Myocyte (in vitro differentiated cells): ENCODE measurements at regions not wholly inside any gene's neighbourhood (a gene's known extent, or its start where the extent isn't known, plus 50 kb on each side); places are given as distances from the start of the nearest gene placed in this dataset.
A peak's percentile ranks its signal among the peaks of the same experiment; 100 is the strongest.
"Not testable (repeated sequence)": the region's sequence is repeated elsewhere in the genome, so short reads cannot be mapped to it uniquely, and the experiment has no call there.

Source experiments
- DNase-seq: peaks from one replicate; pipeline ENCODE4 v3.0.0-alpha.2; 2012; ENCODE audit warnings: low read depth

DNA sequence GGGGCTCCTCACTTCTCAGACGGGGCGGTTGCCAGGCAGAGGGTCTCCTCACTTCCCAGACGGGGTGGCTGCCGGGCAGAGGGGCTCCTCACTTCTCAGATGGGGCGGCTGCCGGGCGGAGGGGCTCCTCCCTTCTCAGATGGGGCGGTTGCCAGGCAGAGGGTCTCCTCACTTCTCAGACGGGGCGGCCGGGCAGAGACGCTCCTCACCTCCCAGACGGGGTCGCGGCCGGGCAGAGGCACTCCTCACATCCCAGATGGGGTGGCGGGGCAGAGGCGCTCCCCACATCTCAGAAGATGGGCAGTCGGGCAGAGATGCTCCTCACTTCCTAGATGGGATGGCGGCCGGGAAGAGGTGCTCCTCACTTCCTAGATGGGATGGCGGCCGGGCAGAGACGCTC lies 148.3 kb downstream of the UTRN start:
- DNase-seq = not testable (repeated sequence)

DNA sequence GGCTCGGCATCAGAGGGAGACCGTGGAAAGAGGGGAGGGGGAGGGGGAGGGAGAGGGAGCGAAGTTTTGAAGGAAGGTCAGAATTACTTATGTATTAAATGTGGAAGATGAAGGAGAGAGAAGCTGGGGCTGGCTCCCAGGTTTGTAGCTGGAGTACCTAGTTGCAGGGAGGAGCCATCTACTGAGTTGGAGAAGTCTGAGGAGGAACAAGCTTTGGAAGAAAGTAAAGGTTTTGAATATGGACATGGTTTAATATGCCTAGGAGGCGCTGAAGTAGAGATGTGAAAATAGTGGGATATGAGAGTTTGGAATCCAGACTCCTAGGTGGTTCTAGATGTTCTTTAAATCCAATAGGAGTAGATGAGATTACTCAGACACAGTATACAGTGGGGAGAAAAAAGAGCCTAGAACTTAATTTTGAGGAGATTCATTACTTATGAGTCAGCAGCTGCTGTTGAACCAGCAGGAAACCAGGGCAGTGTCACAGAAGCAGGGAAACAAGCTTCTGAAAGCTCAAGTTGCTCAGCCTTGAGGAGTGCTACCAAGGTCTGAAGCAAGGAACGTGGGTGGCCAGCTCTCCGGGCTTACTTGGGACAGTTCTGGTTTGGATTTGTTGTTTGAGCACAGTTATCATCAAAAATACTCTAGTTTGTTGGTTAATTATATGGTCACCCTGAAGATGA lies 149.3 kb downstream of the UTRN start:
- peak; percentile 50 for DNase-seq

DNA sequence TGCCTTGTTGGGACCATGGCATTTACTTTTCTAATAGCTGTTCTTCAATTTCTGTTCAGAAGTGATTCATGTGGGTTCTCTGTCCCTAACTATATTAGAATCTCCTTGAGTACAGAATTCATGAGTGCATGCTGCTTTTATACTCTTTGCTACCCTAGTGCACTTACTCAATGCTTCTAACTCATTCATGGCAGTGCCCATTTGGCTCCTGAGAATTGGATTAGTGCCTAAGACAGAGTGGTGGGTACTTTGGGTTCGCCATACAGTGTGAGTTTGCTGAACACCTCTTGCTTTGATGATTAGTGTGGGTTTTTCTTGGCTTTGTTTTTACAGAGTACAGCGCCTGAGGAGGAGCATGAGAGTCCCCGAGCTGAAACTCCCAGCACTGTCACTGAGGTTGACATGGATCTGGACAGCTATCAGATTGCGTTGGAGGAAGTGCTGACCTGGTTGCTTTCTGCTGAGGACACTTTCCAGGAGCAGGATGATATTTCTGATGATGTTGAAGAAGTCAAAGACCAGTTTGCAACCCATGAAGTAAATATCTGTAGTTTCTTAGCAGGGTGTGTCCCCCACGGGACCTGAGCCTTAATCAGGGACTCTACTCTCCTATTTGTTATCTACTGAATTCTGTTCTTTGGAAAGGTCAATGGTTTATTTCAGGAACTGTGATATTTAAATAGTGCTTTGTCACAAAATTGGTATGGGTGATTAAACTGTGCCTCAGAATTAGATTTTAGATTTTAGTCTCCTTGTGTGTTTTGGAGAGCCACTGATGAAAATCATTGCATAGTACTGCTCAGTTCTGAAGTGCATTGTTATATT lies 150.7 kb downstream of the UTRN start:
- no peak for DNase-seq

DNA sequence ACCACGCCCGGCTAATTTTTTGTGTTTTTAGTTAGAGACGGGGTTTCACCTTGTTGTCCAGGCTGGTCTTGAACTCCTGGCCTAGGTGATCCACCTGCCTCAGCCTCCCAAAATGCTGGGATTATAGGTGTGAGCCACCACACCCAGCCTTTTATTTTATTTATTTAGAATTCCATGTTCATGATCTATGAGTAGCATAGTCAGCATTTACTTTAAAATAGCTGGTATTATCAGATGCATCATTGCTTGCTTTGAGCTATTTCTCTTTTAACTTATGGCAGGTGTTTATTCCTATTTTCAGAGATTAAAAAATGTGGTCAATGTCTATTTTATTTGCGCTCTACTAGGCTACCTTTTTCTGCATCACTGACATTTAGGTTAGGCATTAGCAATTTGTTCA lies 152.0 kb downstream of the UTRN start:
- DNase-seq = no peak

DNA sequence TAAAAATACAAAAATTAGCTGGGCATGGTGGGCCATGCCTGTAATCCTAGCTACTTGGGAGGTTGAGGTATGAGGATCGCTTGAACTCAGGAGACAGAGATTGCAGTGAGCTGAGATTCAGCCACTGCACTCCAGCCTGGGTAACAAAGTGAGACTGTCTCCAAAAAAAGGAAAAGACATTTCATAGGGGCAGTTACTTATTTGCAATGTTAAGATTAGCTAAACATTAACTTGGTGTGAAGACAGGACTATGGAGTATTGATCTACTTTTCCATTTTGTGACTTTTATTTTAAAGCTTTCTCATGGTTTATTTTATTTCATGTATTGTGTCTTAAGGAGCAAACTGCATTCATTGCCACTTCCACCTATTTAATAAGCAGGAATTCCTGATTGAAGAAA lies 153.0 kb downstream of the UTRN start:
- DNase-seq = no peak

DNA sequence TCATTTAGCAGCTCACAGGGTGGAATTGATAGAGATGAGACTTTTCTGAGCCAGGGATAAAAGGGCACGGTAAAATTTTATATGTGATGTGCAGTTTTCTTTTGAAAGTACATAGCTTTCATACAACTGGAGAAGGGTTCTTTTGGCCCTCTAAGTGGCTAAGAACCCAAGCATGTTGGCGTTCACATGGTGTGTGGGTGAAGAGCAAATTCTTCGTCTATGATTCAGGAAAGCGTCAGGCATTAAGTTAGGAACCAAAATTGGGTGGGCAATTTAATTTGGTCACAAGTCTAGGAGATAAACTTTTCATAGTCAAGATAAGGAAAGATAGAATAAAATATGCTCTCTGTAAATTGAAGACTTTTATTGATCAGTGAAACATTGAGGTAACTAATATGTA lies 153.9 kb downstream of the UTRN start:
- no peak for DNase-seq

DNA sequence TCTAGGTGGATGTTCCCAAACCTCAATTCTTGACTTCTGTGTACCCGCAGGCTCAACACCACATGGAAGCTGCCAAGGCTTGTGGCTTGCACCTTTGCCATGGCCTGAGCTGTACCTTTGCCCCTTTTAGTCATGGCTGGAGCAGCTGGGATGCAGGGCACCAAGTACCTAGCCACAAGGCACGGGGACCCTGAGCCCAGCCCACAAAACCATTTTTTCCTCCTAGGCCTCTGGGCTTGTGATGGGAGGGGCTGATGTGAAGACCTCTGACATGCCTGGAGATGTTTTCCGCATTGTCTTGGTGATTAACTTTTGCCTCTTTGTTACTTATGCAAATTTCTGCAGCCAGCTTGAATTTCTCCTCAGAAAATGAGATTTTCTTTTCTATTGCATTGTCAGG lies 156.7 kb downstream of the UTRN start:
- DNase-seq = not testable (repeated sequence)

DNA sequence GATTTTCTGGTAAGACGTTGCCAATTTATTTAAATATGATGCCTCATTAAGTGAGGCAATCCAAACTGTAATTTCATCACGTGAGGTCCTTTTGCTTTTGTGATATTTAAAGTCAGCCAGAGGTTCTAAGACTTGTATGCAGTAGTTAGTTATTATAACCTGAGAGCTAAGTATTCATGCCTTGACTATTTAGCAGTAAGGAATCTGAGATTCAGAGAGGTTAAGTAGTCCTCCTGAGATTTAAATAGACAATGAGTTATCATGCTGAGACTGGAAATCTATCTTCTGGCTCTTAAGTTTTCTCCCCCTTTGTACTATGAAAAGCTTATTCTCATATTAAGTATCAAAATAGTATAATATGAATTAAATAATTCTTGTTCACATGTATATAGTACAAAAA lies 158.0 kb downstream of the UTRN start:
- DNase-seq = no peak

DNA sequence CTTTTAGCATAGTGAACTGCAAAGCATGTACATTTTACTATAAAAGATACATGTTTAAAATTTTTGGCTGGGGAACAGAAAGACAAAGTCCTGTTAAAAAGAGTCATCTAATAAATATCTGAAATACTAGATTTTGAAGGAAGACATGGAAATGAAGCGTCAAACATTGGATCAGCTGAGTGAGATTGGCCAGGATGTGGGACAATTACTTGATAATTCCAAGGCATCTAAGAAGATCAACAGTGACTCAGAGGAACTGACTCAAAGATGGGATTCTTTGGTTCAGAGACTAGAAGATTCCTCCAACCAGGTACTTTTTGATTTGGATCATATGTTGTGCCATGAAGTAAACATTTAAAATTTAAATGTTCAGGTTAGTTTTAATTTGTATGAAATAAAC lies 162.3 kb downstream of the UTRN start:
- DNase-seq = no peak

DNA sequence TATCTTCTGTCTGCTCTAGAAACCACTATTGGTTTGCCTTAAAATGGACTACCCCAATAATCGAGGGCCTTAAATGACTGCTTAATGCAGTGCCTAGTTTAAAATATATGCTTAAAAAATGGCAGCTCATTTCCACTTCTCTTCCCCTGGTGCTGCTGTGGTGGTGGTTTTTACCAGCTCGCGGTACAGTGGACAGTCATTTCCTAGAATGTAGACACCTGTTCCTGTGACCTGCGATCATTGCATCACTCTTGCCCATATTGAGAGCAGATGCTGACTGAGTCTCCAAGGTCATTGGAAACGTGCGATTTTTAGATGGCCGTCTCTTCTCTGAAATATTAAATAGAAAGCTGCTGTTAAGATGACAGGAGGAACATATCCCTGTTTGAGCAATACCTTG lies 164.1 kb downstream of the UTRN start:
- no peak for DNase-seq

DNA sequence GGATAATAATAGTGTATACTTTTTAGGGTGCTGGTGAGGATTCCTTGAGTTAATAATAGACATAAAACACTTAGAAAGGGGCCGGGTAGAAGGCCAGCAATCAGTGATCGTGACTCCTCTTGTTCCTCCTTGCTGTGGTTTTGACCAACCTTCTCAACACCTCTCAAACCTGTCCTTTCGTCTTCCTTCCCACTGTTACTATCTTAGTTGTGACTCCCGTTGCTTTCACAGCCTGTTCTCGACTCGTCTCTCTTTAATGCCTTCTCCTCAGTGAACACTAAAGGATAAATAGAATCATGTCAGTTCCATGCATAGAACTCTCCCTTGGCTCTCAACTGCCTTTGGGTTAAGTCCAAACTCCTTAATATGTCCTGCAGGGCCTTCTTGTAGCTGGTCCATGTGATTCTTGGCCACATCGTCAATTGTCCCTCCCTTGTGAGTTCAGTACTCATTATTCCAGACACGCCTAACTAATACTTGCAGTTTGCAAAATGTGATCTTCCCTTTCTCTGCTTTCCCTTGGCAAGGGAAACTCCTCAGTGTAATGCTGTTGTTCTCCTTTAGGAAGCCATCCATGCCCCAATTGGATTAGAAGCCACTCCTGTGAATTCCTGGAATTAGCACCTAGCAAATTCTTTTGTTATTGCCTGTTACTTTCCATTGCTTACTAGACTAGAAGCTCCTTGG lies 164.9 kb downstream of the UTRN start:
- DNase-seq = no peak

DNA sequence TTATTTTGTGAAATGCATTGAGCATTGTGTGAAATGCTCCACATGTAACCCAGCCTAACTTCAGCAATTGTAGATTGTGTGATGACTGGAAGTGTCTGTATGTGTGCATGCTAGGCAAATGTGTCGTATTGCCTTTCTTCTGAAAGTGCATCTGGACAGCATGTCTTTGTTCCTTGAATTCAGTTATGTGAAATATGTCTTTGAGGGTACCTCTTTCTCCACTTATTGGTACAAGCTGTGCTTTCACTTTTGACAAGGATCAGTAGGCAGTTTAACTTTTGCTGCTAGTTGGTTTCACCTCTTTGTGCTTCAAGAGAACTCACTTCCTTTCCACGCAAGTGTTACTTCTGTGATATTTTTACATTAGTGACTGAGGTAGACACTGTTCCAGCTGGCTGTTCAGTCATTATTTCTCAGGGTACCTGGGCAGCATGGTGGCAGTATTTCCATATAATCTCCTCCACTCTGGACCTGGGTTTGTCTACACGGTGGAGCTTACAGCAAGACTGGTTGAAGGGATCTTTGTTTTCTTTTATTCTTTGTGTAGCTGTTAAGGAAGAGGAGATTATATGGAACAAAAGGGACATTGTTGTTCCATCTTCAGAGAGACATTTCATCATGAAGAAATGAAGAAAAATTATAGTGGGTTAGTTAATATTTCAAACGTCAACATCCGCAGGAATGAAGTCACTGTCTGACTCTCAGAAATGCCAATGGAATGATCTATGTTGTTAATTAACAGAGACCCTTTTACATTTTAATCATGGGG lies 175.4 kb downstream of the UTRN start:
- DNase-seq = no peak

DNA sequence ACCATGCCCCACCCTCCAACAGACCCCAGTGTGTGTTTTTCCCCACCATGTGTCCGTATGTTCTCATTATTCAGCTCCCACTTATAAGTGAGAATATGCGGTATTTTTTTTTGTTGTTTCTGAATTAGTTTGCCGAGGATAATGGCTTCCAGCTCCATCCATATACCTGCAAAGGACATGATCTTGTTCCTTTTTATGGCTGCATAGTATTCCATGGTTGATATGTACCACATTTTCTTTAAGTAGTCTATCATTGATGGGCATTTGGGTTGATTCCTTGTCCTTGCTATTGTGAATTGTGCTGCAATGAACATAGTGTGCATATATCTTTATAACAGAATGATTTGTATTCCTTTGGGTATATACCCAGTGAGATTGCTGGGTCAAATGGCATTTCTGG lies 176.9 kb downstream of the UTRN start:
- no peak for DNase-seq

DNA sequence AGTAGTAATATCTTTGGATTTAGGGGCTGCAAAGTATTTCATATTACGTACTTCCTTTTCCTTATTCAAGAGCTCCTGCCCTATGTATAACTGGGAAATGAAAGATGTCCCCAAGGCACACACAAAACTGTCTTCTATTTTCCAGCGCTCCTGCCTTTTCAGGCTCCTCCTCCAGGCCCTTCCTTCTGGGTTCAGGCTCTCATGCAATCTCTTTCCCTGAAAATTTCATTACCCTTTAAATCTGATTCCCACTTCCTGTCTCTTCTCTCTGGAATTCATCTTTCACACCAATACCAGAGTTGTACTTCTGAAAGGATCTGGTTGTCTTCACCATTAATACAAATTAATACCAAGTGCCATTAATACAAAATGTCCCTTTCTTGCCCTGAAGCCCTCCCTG lies 181.6 kb downstream of the UTRN start:
- DNase-seq = no peak

DNA sequence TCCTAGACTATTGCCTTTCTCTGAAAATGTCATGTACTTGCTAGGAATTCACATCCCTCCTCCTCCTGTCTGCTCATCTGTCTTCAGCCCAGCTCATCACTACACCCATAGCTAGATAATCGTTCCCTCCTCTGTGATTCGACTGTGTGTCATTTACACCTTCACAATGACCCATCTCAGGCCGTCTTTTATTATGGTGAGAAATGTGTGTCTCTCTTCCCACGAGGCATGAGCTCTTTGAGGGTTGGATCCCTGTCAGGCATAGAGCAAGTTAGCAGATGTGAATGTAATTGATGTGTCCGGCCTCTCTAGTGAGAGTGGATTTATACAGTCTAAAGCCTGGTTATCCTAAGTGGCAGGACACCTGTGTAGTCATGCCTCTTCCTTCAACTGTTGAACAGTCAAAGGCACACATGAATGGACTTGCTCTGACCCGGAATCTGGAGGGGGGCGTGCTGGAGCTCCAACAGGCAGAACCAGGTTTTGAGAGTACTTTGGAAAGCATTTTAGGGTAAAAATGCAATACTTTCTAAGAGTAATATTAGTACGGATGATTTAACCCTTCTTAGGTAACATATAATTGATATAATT lies 182.1 kb downstream of the UTRN start:
- DNase-seq = no peak

DNA sequence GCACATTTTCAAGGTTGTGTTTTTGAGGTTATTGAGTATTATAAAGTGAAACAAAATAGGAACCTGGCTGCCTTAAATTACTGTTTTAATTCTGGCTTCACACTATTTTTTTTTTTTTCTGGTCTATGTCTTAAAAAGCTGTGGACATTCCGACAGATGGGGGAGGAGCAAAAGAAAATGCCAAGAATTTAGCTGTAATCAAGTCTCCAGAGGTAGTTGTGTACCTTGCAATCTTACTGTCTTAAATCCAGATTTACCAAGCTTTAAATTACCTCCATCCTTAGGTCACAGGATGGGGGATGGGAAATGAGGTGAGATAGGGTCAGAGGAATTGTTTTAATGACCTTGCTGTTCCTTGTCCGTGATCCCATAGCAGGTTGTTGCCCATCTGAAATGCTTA lies 182.8 kb downstream of the UTRN start:
- DNase-seq = no peak

DNA sequence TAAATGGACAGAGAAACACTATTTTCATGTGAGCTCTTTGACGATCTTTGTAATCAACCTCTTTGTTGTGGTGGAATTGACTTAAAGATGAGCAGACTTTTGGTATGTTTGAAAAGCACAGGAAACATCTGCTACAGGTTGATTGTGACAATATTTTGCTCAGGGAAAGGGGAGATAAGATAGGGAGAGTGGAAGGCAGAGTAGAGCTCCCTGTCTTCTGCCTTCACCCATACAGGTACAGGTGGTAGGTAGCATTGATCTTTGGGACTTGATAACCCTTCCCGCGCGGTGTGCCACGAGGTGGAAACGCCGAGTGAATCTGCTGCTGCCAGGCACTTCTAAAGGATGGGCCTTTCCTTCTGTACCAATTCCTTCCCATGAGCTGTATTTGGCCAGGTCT lies 183.6 kb downstream of the UTRN start:
- no peak for DNase-seq

DNA sequence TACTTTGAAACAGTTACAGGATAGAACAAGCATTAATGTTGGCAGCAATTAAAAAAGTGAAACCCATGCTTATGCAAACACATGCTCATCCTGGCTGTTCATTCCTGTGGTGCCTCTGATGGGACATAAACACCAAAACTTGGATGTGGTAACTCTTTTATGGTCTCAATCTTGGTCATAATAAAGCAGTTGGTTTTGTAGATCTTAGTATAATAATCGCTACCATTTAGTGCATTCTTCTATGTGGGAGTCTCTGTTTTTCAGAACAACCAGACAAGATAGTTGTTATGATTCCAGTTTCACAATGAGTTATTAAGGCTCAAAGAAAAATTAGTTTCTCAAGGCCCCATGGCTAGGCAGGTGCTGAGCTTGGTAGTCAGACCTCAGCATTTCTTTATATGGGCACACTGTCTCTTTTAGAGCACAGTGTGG lies 184.0 kb downstream of the UTRN start:
- DNase-seq = no peak

DNA sequence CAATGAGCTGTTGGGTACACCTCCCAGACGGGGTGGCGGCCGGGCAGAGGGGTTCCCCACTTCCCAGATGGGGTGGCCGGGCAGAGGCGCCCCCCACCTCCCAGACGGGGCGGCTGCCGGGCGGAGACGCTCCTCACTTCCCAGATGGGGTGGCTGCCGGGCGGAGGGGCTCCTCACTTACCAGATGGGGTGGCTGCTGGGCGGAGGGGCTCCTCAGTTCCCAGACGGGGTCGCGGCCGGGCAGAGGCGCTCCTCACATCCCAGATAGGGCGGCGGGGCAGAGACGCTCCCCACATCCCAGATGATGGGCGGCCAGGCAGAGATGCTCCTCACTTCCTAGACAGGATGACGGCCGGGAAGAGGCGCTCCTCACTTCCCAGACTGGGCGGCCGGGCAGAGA lies 185.1 kb downstream of the UTRN start:
- not testable (repeated sequence) for DNase-seq

DNA sequence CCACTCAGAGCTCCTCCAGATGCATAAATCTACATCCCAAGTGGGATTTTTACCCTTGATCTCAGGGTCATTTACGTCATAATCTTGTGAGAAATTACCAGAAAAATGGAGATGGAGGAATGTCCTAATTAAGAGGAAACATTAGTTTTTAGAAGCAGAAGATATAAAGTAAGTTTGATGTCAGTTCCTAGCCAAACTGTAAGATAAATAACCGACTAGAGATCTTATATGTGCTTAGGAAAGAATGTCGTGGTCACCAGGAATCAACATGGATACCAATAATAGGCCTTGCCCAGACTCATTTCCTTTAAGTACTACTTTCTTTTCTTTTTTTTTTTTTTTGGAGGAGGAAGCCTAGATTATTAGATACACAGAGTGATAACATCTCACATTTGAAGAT lies 186.9 kb downstream of the UTRN start:
- no peak for DNase-seq

DNA sequence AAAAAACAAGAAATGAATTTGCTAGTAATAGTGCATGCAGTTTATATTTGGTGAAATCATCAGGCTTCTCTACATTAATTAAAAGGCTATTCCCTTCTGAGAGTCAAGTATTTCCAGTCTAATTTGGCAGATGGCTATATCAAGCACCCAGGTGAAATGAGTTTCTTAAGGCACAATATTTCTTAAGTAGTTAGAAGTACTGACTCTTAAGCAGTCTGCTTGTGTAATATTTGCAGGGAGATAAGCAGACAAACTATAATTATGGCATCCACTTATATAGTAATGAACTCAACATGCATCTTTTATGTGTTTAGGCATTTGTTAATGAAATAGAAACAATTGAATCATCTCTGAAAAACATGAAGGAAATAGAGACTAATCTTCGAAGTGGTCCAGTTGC lies 189.2 kb downstream of the UTRN start:
- DNase-seq = no peak
